HG03135 (cell line): ENCODE measurements at regions not wholly inside any gene's neighbourhood (a gene's known extent, or its start where the extent isn't known, plus 50 kb on each side); places are given as distances from the start of the nearest gene placed in this dataset.
A peak's percentile ranks its signal among the peaks of the same experiment; 100 is the strongest.
"Not testable (repeated sequence)": the region's sequence is repeated elsewhere in the genome, so short reads cannot be mapped to it uniquely, and the experiment has no call there.

Experiments used
- ATAC-seq: cut with Tn5 transposase; IDR thresholded peaks from one replicate; pipeline ENCODE4 v1.9.1; 2021; ENCODE audit warnings: mild to moderate bottlenecking, moderate library complexity; ENCODE audit not compliant: unreplicated experiment

- no peak for ATAC-seq
These were observed 314.3 kb upstream of the NT5E start for GRCh38 chr6:85135376-85136094.

- ATAC-seq = no peak
These were observed 315.7 kb upstream of the NT5E start for GRCh38 chr6:85134172-85134571.

GRCh38 chr6:85132091-85132490 is 317.8 kb upstream of the NT5E start:
- no peak for ATAC-seq

GRCh38 chr6:85130743-85131142 is 319.1 kb upstream of the NT5E start:
- no peak for ATAC-seq

GRCh38 chr6:85129881-85130280 is 320.0 kb upstream of the NT5E start:
- ATAC-seq = no peak

- ATAC-seq = no peak
These were observed 321.1 kb upstream of the NT5E start for GRCh38 chr6:85128781-85129180.

- not testable (repeated sequence) for ATAC-seq
These were observed 321.6 kb upstream of the NT5E start for GRCh38 chr6:85128256-85128655.

- no peak for ATAC-seq
These were observed 322.1 kb upstream of the NT5E start for GRCh38 chr6:85127696-85128243.

GRCh38 chr6:85127168-85127498 is 322.8 kb upstream of the NT5E start:
- no peak for ATAC-seq

- peak; percentile 74 for ATAC-seq
These were observed 323.3 kb upstream of the NT5E start for GRCh38 chr6:85126485-85127167.

GRCh38 chr6:85125526-85125925 is 324.4 kb upstream of the NT5E start:
- no peak for ATAC-seq

GRCh38 chr6:85124472-85125354 is 325.2 kb upstream of the NT5E start:
- no peak for ATAC-seq

- no peak for ATAC-seq
These were observed 328.7 kb upstream of the NT5E start for GRCh38 chr6:85121158-85121557.

- no peak for ATAC-seq
These were observed 331.1 kb upstream of the NT5E start for GRCh38 chr6:85118652-85119235.

GRCh38 chr6:85118233-85118632 is 331.6 kb upstream of the NT5E start:
- ATAC-seq = no peak

GRCh38 chr6:85116475-85116874 is 333.4 kb upstream of the NT5E start:
- no peak for ATAC-seq

- no peak for ATAC-seq
These were observed 334.0 kb upstream of the NT5E start for GRCh38 chr6:85115876-85116275.

- no peak for ATAC-seq
These were observed 334.5 kb upstream of the NT5E start for GRCh38 chr6:85115376-85115775.

GRCh38 chr6:85114581-85114935 is 335.3 kb upstream of the NT5E start:
- ATAC-seq = no peak

GRCh38 chr6:85113934-85114580 is 335.8 kb upstream of the NT5E start:
- ATAC-seq = no peak

- ATAC-seq = no peak
These were observed 337.3 kb upstream of the NT5E start for GRCh38 chr6:85112540-85112939.
